PC-9 (cell line): ENCODE measurements at regions not wholly inside any gene's neighbourhood (a gene's known extent, or its start where the extent isn't known, plus 50 kb on each side); places are given as distances from the start of the nearest gene placed in this dataset.

Experiments
- CTCF ChIP-seq: fragments of 200-600 bp; sonication (generic); conservative IDR thresholded peaks from 2 replicates; pipeline ENCODE4 v1.6.1; 2017; ENCODE audit warnings: mixed run types, antibody characterized with exemption, mild to moderate bottlenecking, moderate library complexity
- EZH2 ChIP-seq: fragments of 200-600 bp; sonication (generic); IDR thresholded peaks from 2 replicates; pipeline ENCODE4 v1.8.0; 2017; ENCODE audit warnings: antibody characterized with exemption, low read depth

GRCh38 chr14:26707234-26707633 lies 109.4 kb upstream of the NOVA1 start:
- TF ChIP-seq CTCF (no peak), EZH2 (no peak)
